ENCODE measurements at regions not wholly inside any gene's neighbourhood (a gene's known extent, or its start where the extent isn't known, plus 50 kb on each side); places are given as distances from the start of the nearest gene placed in this dataset.

- H3K27me3 ChIP-seq (ENCODE audit: control insufficient read depth, insufficient read depth, low read length), result no peaks in the 10 kb centered on the region
- Mint-ChIP-seq H3K36me3 (no peaks in the 10 kb centered on the region), H3K9me3 (peaks cover 0 to 4% of the 10 kb centered on the region in 2 donors), H3K27ac (no peak overlapping the region), H3K4me1 (peaks cover 0 to 5% of the 10 kb centered on the region in 2 donors), H3K27me3 (ENCODE audit: low read depth in 2 of 2) (peaks cover 5 to 11% of the 10 kb centered on the region in 2 donors), H3K4me3 (no peak overlapping the region)
- H3K27ac ChIP-seq (ENCODE audit: low read length), result no peak overlapping the region
- ATAC-seq (no peak), DNase-seq (no peak)
- H3K4me3 ChIP-seq (ENCODE audit: low read length), result no peak overlapping the region
- no peak for TF ChIP-seq CTCF (IDR thresholded peaks at IDR 0.05)
- no peaks in the 10 kb centered on the region for H3K4me1 ChIP-seq (ENCODE audit: control insufficient read depth, insufficient read depth, low read length)
- H3K9me3 ChIP-seq (ENCODE audit: control insufficient read depth, insufficient read depth, low read length), result no peaks in the 10 kb centered on the region
- no peaks in the 10 kb centered on the region for H3K36me3 ChIP-seq (ENCODE audit: control insufficient read depth, insufficient read depth, low read length)
- intact Hi-C loops (cut with micrococcal nuclease), result loop anchor here (5.0 kb wide), 1 partner anchor 226 kb away; no protein-coding TSS in a partner anchor
- WGBS (ENCODE audit: insufficient coverage), result 96% methylated on average over 2 of the region's 2 CpGs
Measured at GRCh38 chr1:184241446-184241845, 145.4 kb upstream of the C1orf21 start.

GRCh38 chr1:184242507-184242943, 144.3 kb upstream of the C1orf21 start:
- intact Hi-C loops (cut with micrococcal nuclease), result loop anchor here (5.0 kb wide), 1 partner anchor 225 kb away; no protein-coding TSS in a partner anchor
- Mint-ChIP-seq H3K36me3 (no peaks in the 10 kb centered on the region), H3K4me1 (peaks cover 0 to 5% of the 10 kb centered on the region in 2 donors), H3K27me3 (ENCODE audit: low read depth in 2 of 2) (peaks cover 6 to 16% of the 10 kb centered on the region in 2 donors), H3K4me3 (no peak overlapping the region), H3K27ac (no peak overlapping the region), H3K9me3 (peaks cover 0 to 4% of the 10 kb centered on the region in 2 donors)
- Histone ChIP-seq H3K4me3 (ENCODE audit: low read length) (no peak overlapping the region), H3K36me3 (ENCODE audit: control insufficient read depth, insufficient read depth, low read length) (no peaks in the 10 kb centered on the region), H3K27me3 (ENCODE audit: control insufficient read depth, insufficient read depth, low read length) (no peaks in the 10 kb centered on the region), H3K27ac (ENCODE audit: low read length) (no peak overlapping the region), H3K9me3 (ENCODE audit: control insufficient read depth, insufficient read depth, low read length) (no peaks in the 10 kb centered on the region), H3K4me1 (ENCODE audit: control insufficient read depth, insufficient read depth, low read length) (no peaks in the 10 kb centered on the region)
- WGBS (ENCODE audit: insufficient coverage), result 77% methylated on average over 2 of the region's 2 CpGs
- no peak for DNase-seq
- peak in 1 of 3 donors; percentile 50 for ATAC-seq
- TF ChIP-seq CTCF (IDR thresholded peaks at IDR 0.05), result no peak

- H3K27me3 ChIP-seq (ENCODE audit: control insufficient read depth, insufficient read depth, low read length), result no peaks in the 10 kb centered on the region
- Mint-ChIP-seq H3K9me3 (peaks cover 0 to 4% of the 10 kb centered on the region in 2 donors), H3K4me3 (no peak overlapping the region), H3K36me3 (no peaks in the 10 kb centered on the region), H3K4me1 (peaks cover 0 to 5% of the 10 kb centered on the region in 2 donors), H3K27me3 (ENCODE audit: low read depth in 2 of 2) (peaks cover 12 to 24% of the 10 kb centered on the region in 2 donors), H3K27ac (no peak overlapping the region)
- H3K27ac ChIP-seq (ENCODE audit: low read length), result no peak overlapping the region
- TF ChIP-seq CTCF (IDR thresholded peaks at IDR 0.05), result no peak
- no peak for DNase-seq
- H3K4me3 ChIP-seq (ENCODE audit: low read length), result no peak overlapping the region
- 60% methylated on average over 2 of the region's 2 CpGs for WGBS (ENCODE audit: insufficient coverage)
- H3K9me3 ChIP-seq (ENCODE audit: control insufficient read depth, insufficient read depth, low read length), result no peaks in the 10 kb centered on the region
- no peaks in the 10 kb centered on the region for H3K4me1 ChIP-seq (ENCODE audit: control insufficient read depth, insufficient read depth, low read length)
- intact Hi-C loops (cut with micrococcal nuclease), result loop anchor here (5.0 kb wide), 1 partner anchor 222 kb away; no protein-coding TSS in a partner anchor
- no peak for ATAC-seq
- H3K36me3 ChIP-seq (ENCODE audit: control insufficient read depth, insufficient read depth, low read length), result no peaks in the 10 kb centered on the region
Measured at GRCh38 chr1:184244962-184245361, 141.9 kb upstream of the C1orf21 start.

- H3K9me3 ChIP-seq (ENCODE audit: control insufficient read depth, insufficient read depth, low read length), result no peaks in the 10 kb centered on the region
- H3K36me3 ChIP-seq (ENCODE audit: control insufficient read depth, insufficient read depth, low read length), result no peaks in the 10 kb centered on the region
- Mint-ChIP-seq H3K4me1 (peaks cover 0 to 4% of the 10 kb centered on the region in 2 donors), H3K4me3 (no peak overlapping the region), H3K9me3 (peaks cover 0 to 4% of the 10 kb centered on the region in 2 donors), H3K36me3 (no peaks in the 10 kb centered on the region), H3K27ac (no peak overlapping the region), H3K27me3 (ENCODE audit: low read depth in 2 of 2) (peaks cover 15 to 31% of the 10 kb centered on the region in 2 donors)
- no peak for ATAC-seq
- TF ChIP-seq CTCF (IDR thresholded peaks at IDR 0.05), result no peak
- intact Hi-C loops (cut with micrococcal nuclease), result no loop called here
- DNase-seq, result no peak
- no peaks in the 10 kb centered on the region for H3K27me3 ChIP-seq (ENCODE audit: control insufficient read depth, insufficient read depth, low read length)
- no peaks in the 10 kb centered on the region for H3K4me1 ChIP-seq (ENCODE audit: control insufficient read depth, insufficient read depth, low read length)
- H3K4me3 ChIP-seq (ENCODE audit: low read length), result no peak overlapping the region
- WGBS (ENCODE audit: insufficient coverage), result 70% methylated on average over 1 of the region's 1 CpG
- no peak overlapping the region for H3K27ac ChIP-seq (ENCODE audit: low read length)
Measured at GRCh38 chr1:184247671-184248070, 139.2 kb upstream of the C1orf21 start.

Measured in natural killer cell (primary cell).